GM23338 (cell line): ENCODE measurements at regions not wholly inside any gene's neighbourhood (a gene's known extent, or its start where the extent isn't known, plus 50 kb on each side); places are given as distances from the start of the nearest gene placed in this dataset.

Experiments used
- ATAC-seq: fragments of 200-7000 bp; cut with Tn5 transposase; 3 replicates; pipeline ENCODE4 v1.9.1; 2020
- DNase-seq: peaks from one replicate; pipeline ENCODE4 v3.0.0-alpha.2; 2015; ENCODE audit warnings: low spot score
- H2AFZ ChIP-seq: fragments of 200-600 bp; sonication (generic); 2 replicates; pipeline ENCODE4 v1.8.0; 2016; ENCODE audit warnings: antibody characterized with exemption, mild to moderate bottlenecking, moderate library complexity
- H3F3A ChIP-seq: fragments of 200-600 bp; sonication (generic); replicated peaks from 2 replicates; pipeline ENCODE4 v1.8.0; 2017; ENCODE audit warnings: antibody characterized with exemption, mixed run types, low read depth
- H3K27ac ChIP-seq: fragments of 200-600 bp; sonication (generic); 2 replicates; pipeline ENCODE4 v1.6.1; 2016; ENCODE audit warnings: low read depth
- H3K27me3 ChIP-seq: fragments of 200-600 bp; sonication (generic); 2 replicates; pipeline ENCODE4 v1.8.0; 2016; ENCODE audit warnings: mild to moderate bottlenecking, mixed run types, moderate library complexity; ENCODE audit not compliant: insufficient read depth
- H3K36me3 ChIP-seq: fragments of 200-600 bp; sonication (generic); 2 replicates; pipeline ENCODE4 v1.8.0; 2016; ENCODE audit warnings: mild to moderate bottlenecking; ENCODE audit not compliant: insufficient read depth
- H3K4me1 ChIP-seq: fragments of 200-600 bp; sonication (generic); 2 replicates; pipeline ENCODE4 v1.8.0; 2016; ENCODE audit warnings: mild to moderate bottlenecking, moderate library complexity; ENCODE audit not compliant: insufficient read depth
- H3K4me2 ChIP-seq: fragments of 200-600 bp; sonication (generic); 2 replicates; pipeline ENCODE4 v1.7.1; 2017; ENCODE audit warnings: mixed run types
- H3K4me3 ChIP-seq: fragments of 200-600 bp; sonication (generic); 2 replicates; pipeline ENCODE4 v1.6.1; 2016; ENCODE audit warnings: mixed run types
- H3K79me2 ChIP-seq: fragments of 200-600 bp; sonication (generic); replicated peaks from 2 replicates; pipeline ENCODE4 v1.8.0; 2017; ENCODE audit warnings: mild to moderate bottlenecking; ENCODE audit not compliant: insufficient read depth
- H3K9me2 ChIP-seq: fragments of 200-600 bp; sonication (generic); 2 replicates; pipeline ENCODE4 v1.8.0; 2017; ENCODE audit not compliant: insufficient read depth
- H4K20me1 ChIP-seq: fragments of 200-600 bp; sonication (generic); replicated peaks from 2 replicates; pipeline ENCODE4 v1.8.0; 2017; ENCODE audit warnings: mild to moderate bottlenecking; ENCODE audit not compliant: insufficient read depth
- H3K27ac Mint-ChIP-seq: 2 replicates; pipeline ENCODE4 v1.8.0; 2020; ENCODE audit warnings: inconsistent platforms, mild to moderate bottlenecking, moderate library complexity, mixed read lengths
- H3K27me3 Mint-ChIP-seq: 3 replicates; pipeline ENCODE4 v1.8.0; 2022; ENCODE audit warnings: low read depth, mild to moderate bottlenecking, moderate library complexity, mixed read lengths, inconsistent platforms; ENCODE audit not compliant: insufficient read depth, poor library complexity
- H3K36me3 Mint-ChIP-seq: 3 replicates; pipeline ENCODE4 v1.8.0; 2021; ENCODE audit warnings: low read depth, mild to moderate bottlenecking, inconsistent platforms, moderate library complexity, mixed read lengths
- H3K4me1 Mint-ChIP-seq: 3 replicates; pipeline ENCODE4 v1.8.0; 2020; ENCODE audit warnings: mild to moderate bottlenecking, inconsistent platforms, mixed read lengths
- H3K4me3 Mint-ChIP-seq: 3 replicates; pipeline ENCODE4 v1.8.0; 2021; ENCODE audit warnings: moderate library complexity, mild to moderate bottlenecking, inconsistent platforms, mixed read lengths
- H3K9me3 Mint-ChIP-seq: 3 replicates; pipeline ENCODE4 v1.8.0; 2020; ENCODE audit warnings: moderate library complexity, mild to moderate bottlenecking, inconsistent platforms, mixed read lengths
- CTCF ChIP-seq, 2 experiments: fragments of 200-600 bp in 1 of 2; sonication (generic) in 1 of 2; conservative IDR thresholded peaks; 2 replicates each; pipeline versions ENCODE4 v1.5.1 to v1.6.1; 2016 to 2017; ENCODE audit warnings: antibody characterized with exemption in 2 of 2, low read depth in 2 of 2, mild to moderate bottlenecking in 2 of 2, moderate library complexity in 1 of 2
- ETS1 ChIP-seq: IDR thresholded peaks from 2 replicates; pipeline ENCODE4 v1.6.1; 2016; ENCODE audit warnings: antibody characterized with exemption
- EZH2 ChIP-seq: fragments of 200-600 bp; sonication (generic); IDR thresholded peaks from one replicate; pipeline ENCODE4 v1.8.0; 2017; ENCODE audit warnings: antibody characterized with exemption, mild to moderate bottlenecking, low read depth; ENCODE audit not compliant: unreplicated experiment
- EZH2phosphoT487 ChIP-seq: fragments of 200-600 bp; sonication (generic); IDR thresholded peaks from one replicate; pipeline ENCODE4 v1.8.1; 2018; ENCODE audit warnings: antibody characterized with exemption; ENCODE audit not compliant: unreplicated experiment
- JUNB ChIP-seq: IDR thresholded peaks from one replicate; pipeline ENCODE4 v1.6.1; 2016; ENCODE audit warnings: antibody characterized with exemption; ENCODE audit not compliant: unreplicated experiment
- NANOG ChIP-seq: IDR thresholded peaks from 2 replicates; pipeline ENCODE4 v1.6.1; 2016; ENCODE audit warnings: antibody characterized with exemption, borderline replicate concordance
- REST ChIP-seq: IDR thresholded peaks from one replicate; pipeline ENCODE4 v1.6.1; 2018; ENCODE audit warnings: antibody characterized with exemption; ENCODE audit not compliant: unreplicated experiment
- STAT1 ChIP-seq: IDR thresholded peaks from one replicate; pipeline ENCODE4 v1.6.1; 2016; ENCODE audit warnings: antibody characterized with exemption; ENCODE audit not compliant: unreplicated experiment
- ZNF114 ChIP-seq: fragments of 250-450 bp; sonication (Bioruptor Pico); IDR thresholded peaks from 2 replicates; pipeline ENCODE4 v1.5.0; 2020; ENCODE audit warnings: mild to moderate bottlenecking, moderate library complexity
- ZNF331 ChIP-seq: fragments of 250-450 bp; sonication (Bioruptor Pico); IDR thresholded peaks from 2 replicates; pipeline ENCODE4 v1.5.0; 2020; ENCODE audit warnings: low read depth, mild to moderate bottlenecking, moderate library complexity

GRCh38 chr5:165836046-165836445 lies 2330.6 kb downstream of the MAT2B start (continued):
- TF ChIP-seq ZNF331 (CRISPR knock-in tag), result no peak
- TF ChIP-seq CTCF (conservative IDR thresholded peaks at IDR 0.05; ENCODE audit: low read depth in 2 of 2), result no peak
- no peak for TF ChIP-seq STAT1
- TF ChIP-seq EZH2, result no peak
- no peak for TF ChIP-seq JUNB

- H3K27ac ChIP-seq, result no peak overlapping the region
- DNase-seq (no peak), ATAC-seq (no peak)
- no peak overlapping the region for H3K4me2 ChIP-seq
- no peak overlapping the region for H3K4me3 Mint-ChIP-seq
- TF ChIP-seq EZH2 (no peak), ZNF331 (CRISPR knock-in tag) (no peak), CTCF (conservative IDR thresholded peaks at IDR 0.05; ENCODE audit: low read depth in 2 of 2) (no peak), ETS1 (no peak), EZH2phosphoT487 (no peak), REST (no peak), ZNF114 (CRISPR knock-in tag) (no peak), STAT1 (no peak), NANOG (no peak)
- no peaks in the 10 kb centered on the region for H3K27me3 Mint-ChIP-seq
- no peak overlapping the region for H3K27ac Mint-ChIP-seq
- H3K27me3 ChIP-seq, result no peaks in the 10 kb centered on the region
- H2AFZ ChIP-seq, result peak overlapping the region; percentile 72; the same call in 1 of the 2 replicates
- no peak overlapping the region for H3K4me3 ChIP-seq
- H3K9me3 Mint-ChIP-seq, result peaks cover 3% of the 10 kb centered on the region; the same call in 1 of the 3 replicates
- H3K9me2 ChIP-seq, result no peaks in the 10 kb centered on the region
- H3K36me3 ChIP-seq, result no peaks in the 10 kb centered on the region
- no peaks in the 10 kb centered on the region for H3F3A ChIP-seq
- no peaks in the 10 kb centered on the region for H3K4me1 ChIP-seq
- no peaks in the 10 kb centered on the region for H3K36me3 Mint-ChIP-seq
- H4K20me1 ChIP-seq, result no peaks in the 10 kb centered on the region
- H3K79me2 ChIP-seq, result no peaks in the 10 kb centered on the region
- H3K4me1 Mint-ChIP-seq, result no peaks in the 10 kb centered on the region
These were observed 2331.9 kb downstream of the MAT2B start for GRCh38 chr5:165837286-165837685.
